GM12878 (cell line): ENCODE measurements at regions not wholly inside any gene's neighbourhood (a gene's known extent, or its start where the extent isn't known, plus 50 kb on each side); places are given as distances from the start of the nearest gene placed in this dataset.

Experiments used
- ATAC-seq: fragments of 200-7000 bp; cut with Tn5 transposase; 3 replicates; pipeline ENCODE4 v1.9.1; 2020; ENCODE audit warnings: mild to moderate bottlenecking, moderate library complexity
- BruUV-seq: library from RNA; stranded (reverse); fragments of 400-500 nt; replicated peaks from 2 replicates; lab custom pipeline; 2021; lab: Mats Ljungman, UMichigan
- CTCF ChIA-PET: fragments of 300-600 bp; sonication (Branson Sonifier 250); formaldehyde crosslinking; extraction: SDS; loops from one replicate; lab custom pipeline; 2021; ENCODE audit warnings: inconsistent platforms; lab: Yijun Ruan, JAX
- POLR2A ChIA-PET: fragments of 350-600 bp; formaldehyde crosslinking; extraction: SDS; loops from one replicate; lab custom pipeline; 2021; ENCODE audit warnings: inconsistent platforms; lab: Charles Lee
- RAD21 ChIA-PET: fragments of 300-600 bp; sonication (Branson Sonifier 250); formaldehyde crosslinking; loops from one replicate; lab custom pipeline; 2023; ENCODE audit warnings: antibody characterized with exemption; ENCODE audit not compliant: unreplicated experiment; lab: Charles Lee
- SMC1A ChIA-PET: fragments of 300-600 bp; sonication (Branson Sonifier 250); formaldehyde crosslinking; loops from one replicate; lab custom pipeline; 2023; ENCODE audit not compliant: unreplicated experiment, uncharacterized antibody; lab: Charles Lee
- DNase-seq: peaks from one replicate; pipeline ENCODE4 v3.0.0-alpha.2; 2011; ENCODE audit warnings: low read depth, low spot score
- FAIRE-seq: peaks from 3 replicates; lab custom pipeline; 2011; peaks lifted over from hg19 to GRCh38; lab: Jason Lieb, UNC
- H2AFZ ChIP-seq: 2 replicates; pipeline ENCODE4 v1.6.0; 2011; ENCODE audit warnings: low read depth, low read length, control low read depth; ENCODE audit not compliant: control insufficient read depth
- H3K27ac ChIP-seq: 2 replicates; pipeline ENCODE4 v1.5.1; 2011; ENCODE audit warnings: control low read depth; ENCODE audit not compliant: control insufficient read depth, insufficient read depth
- H3K27me3 ChIP-seq, 2 experiments: replicated peaks in 1 of 2; 2 replicates each; pipeline versions ENCODE4 v1.6.0 to v1.6.1; 2011; ENCODE audit warnings: low read length in 1 of 2; ENCODE audit not compliant: control insufficient read depth in 2 of 2, insufficient read depth in 2 of 2
- H3K36me3 ChIP-seq, 2 experiments: 2 replicates each; pipeline ENCODE4 v1.5.1; 2011; ENCODE audit warnings: low read length in 1 of 2; ENCODE audit not compliant: control insufficient read depth in 2 of 2, insufficient read depth in 2 of 2
- H3K4me1 ChIP-seq: 2 replicates; pipeline ENCODE4 v1.6.1; 2011; ENCODE audit warnings: mild to moderate bottlenecking, low read length, moderate library complexity, mixed read lengths; ENCODE audit not compliant: control insufficient read depth, insufficient read depth
- H3K4me2 ChIP-seq: 2 replicates; pipeline ENCODE4 v1.6.0; 2011; ENCODE audit warnings: control low read depth; ENCODE audit not compliant: control insufficient read depth, insufficient read depth
- H3K4me3 ChIP-seq: fragments of 200-600 bp; sonication (generic); 2 replicates; pipeline ENCODE4 v1.5.1; 2016
- H3K79me2 ChIP-seq: 2 replicates; pipeline ENCODE4 v1.6.0; 2011; ENCODE audit warnings: low read length; ENCODE audit not compliant: control insufficient read depth, insufficient read depth
- H3K9ac ChIP-seq: 2 replicates; pipeline ENCODE4 v1.8.0; 2011; ENCODE audit warnings: low read length, control low read depth, mixed read lengths; ENCODE audit not compliant: control insufficient read depth, insufficient read depth
- H3K9me3 ChIP-seq: replicated peaks from 3 replicates; pipeline ENCODE4 v1.5.1; 2011; ENCODE audit warnings: mild to moderate bottlenecking, low read length; ENCODE audit not compliant: control insufficient read depth, insufficient read depth
- H4K20me1 ChIP-seq: 2 replicates; pipeline ENCODE4 v1.6.0; 2011; ENCODE audit not compliant: control insufficient read depth, insufficient read depth
- BACH1 ChIP-seq: fragments of 450-650 bp; IDR thresholded peaks from 2 replicates; pipeline ENCODE4 v1.6.1; 2017; ENCODE audit warnings: mild to moderate bottlenecking, borderline replicate concordance
- CBFB ChIP-seq: IDR thresholded peaks from 2 replicates; pipeline ENCODE4 v1.6.1; 2016; ENCODE audit warnings: antibody characterized with exemption, low read depth
- CHD2 ChIP-seq: IDR thresholded peaks from 2 replicates; pipeline ENCODE4 v1.6.1; 2011; ENCODE audit warnings: low read depth, low read length, improper control_type of control experiment, borderline replicate concordance
- E2F8 ChIP-seq: fragments of 450-650 bp; IDR thresholded peaks from 2 replicates; pipeline ENCODE4 v1.6.1; 2018; ENCODE audit warnings: mild to moderate bottlenecking, low read depth, moderate library complexity; ENCODE audit not compliant: partially characterized antibody
- E4F1 ChIP-seq: fragments of 450-650 bp; IDR thresholded peaks from 2 replicates; pipeline ENCODE4 v1.6.1; 2018; ENCODE audit warnings: borderline replicate concordance, mild to moderate bottlenecking; ENCODE audit not compliant: partially characterized antibody
- EED ChIP-seq: sonication (generic); IDR thresholded peaks from 2 replicates; pipeline ENCODE4 v1.6.1; 2016; ENCODE audit warnings: antibody characterized with exemption, low read depth
- GABPA ChIP-seq: IDR thresholded peaks from 2 replicates; pipeline ENCODE4 v1.6.1; 2014; ENCODE audit warnings: antibody characterized with exemption, low read depth, mild to moderate bottlenecking, inconsistent platforms
- JUNB ChIP-seq: IDR thresholded peaks from 2 replicates; pipeline ENCODE4 v1.6.1; 2016; ENCODE audit warnings: antibody characterized with exemption, mild to moderate bottlenecking
- KAT2A ChIP-seq: conservative IDR thresholded peaks from 2 replicates; pipeline ENCODE4 v1.6.1; 2011; ENCODE audit warnings: low read depth, low read length; ENCODE audit not compliant: control insufficient read depth
- REST ChIP-seq: IDR thresholded peaks from 2 replicates; pipeline ENCODE4 v1.6.1; 2012; ENCODE audit warnings: mild to moderate bottlenecking, low read depth, low read length
- STAT3 ChIP-seq: IDR thresholded peaks from 2 replicates; pipeline ENCODE4 v1.6.1; 2011; ENCODE audit warnings: low read depth, low read length, improper control_type of control experiment
- TARDBP ChIP-seq: IDR thresholded peaks from 2 replicates; pipeline ENCODE4 v1.6.1; 2016; ENCODE audit warnings: borderline replicate concordance
- WRNIP1 ChIP-seq: IDR thresholded peaks from 2 replicates; pipeline ENCODE4 v1.6.1; 2011; ENCODE audit warnings: low read depth, low read length, improper control_type of control experiment, borderline replicate concordance
- ZNF207 ChIP-seq: fragments of 450-650 bp; IDR thresholded peaks from 2 replicates; pipeline ENCODE4 v1.6.1; 2014; ENCODE audit warnings: antibody characterized with exemption, mild to moderate bottlenecking, borderline replicate concordance
- ZNF622 ChIP-seq: fragments of 450-650 bp; IDR thresholded peaks from 2 replicates; pipeline ENCODE4 v1.6.1; 2017; ENCODE audit warnings: mild to moderate bottlenecking, inconsistent platforms
- WGBS: methylation state at CpG from one replicate; pipeline ENCODE4 v1.1.6; 2016; ENCODE audit warnings: low lambda C conversion rate; ENCODE audit not compliant: insufficient replicate concordance, insufficient coverage; ENCODE audit errors: missing lambda C conversion rate; 5-methylcytosine and 5-hydroxymethylcytosine counted together
- in situ Hi-C: fragments of 300-500 bp; cut with MboI; formaldehyde crosslinking; loops from 9 replicates; pipeline ENCODE4 v1.14.3; 2018; ENCODE audit warnings: mixed read lengths
- intact Hi-C: fragments of 100-400 bp; cut with micrococcal nuclease; formaldehyde crosslinking; loops from one replicate; pipeline ENCODE4 v1.14.2; 2022; ENCODE audit not compliant: unreplicated experiment

GRCh38 chr5:124468671-124469411 lies 277.6 kb downstream of the ZNF608 start:
- ChIA-PET POLR2A (no interaction called here), CTCF (no interaction called here), SMC1A (interaction anchor here (0.9 kb wide), 1 partner anchor 51 kb away, joined by 3 read pairs; no protein-coding TSS in a partner anchor), RAD21 (no interaction called here)
- Histone ChIP-seq H4K20me1 (no peaks in the 10 kb centered on the region), H3K4me3 (no peak overlapping the region), H3K9me3 (no peaks in the 10 kb centered on the region; the same call in 2 of the 3 replicates), H2AFZ (no peak overlapping the region), H3K27me3 (0 out of 4 replicates have a peak, but pooled peaks cover 0 to 1% of the 10 kb centered on the region in 2 experiments), H3K79me2 (no peaks in the 10 kb centered on the region), H3K9ac (no peak overlapping the region), H3K36me3 (no peaks in the 10 kb centered on the region), H3K27ac (no peak overlapping the region), H3K4me1 (no peaks in the 10 kb centered on the region), H3K4me2 (no peak overlapping the region)
- DNase-seq, result no peak
- no TSS peak for BruUV-seq
- in situ Hi-C loops, result no loop called here
- 44% methylated on average over 5 of the region's 5 CpGs for WGBS
- FAIRE-seq, result no peak
- intact Hi-C loops, result no loop called here
- no peak for ATAC-seq
- TF ChIP-seq GABPA (no peak), WRNIP1 (no peak), CHD2 (no peak), KAT2A (no peak), E4F1 (no peak), E2F8 (no peak), TARDBP (no peak), CBFB (no peak), ZNF622 (no peak), EED (no peak), STAT3 (no peak), ZNF207 (no peak), BACH1 (no peak), JUNB (no peak), REST (no peak)
